ENCODE measurements at regions not wholly inside any gene's neighbourhood (a gene's known extent, or its start where the extent isn't known, plus 50 kb on each side); places are given as distances from the start of the nearest gene placed in this dataset.

- Mint-ChIP-seq H3K36me3 (ENCODE audit: unreplicated experiment) (no peaks in the 10 kb centered on the region), H3K4me3 (ENCODE audit: unreplicated experiment) (no peak overlapping the region), H3K9me3 (ENCODE audit: unreplicated experiment) (peaks cover 3% of the 10 kb centered on the region), H3K4me1 (ENCODE audit: unreplicated experiment) (peaks cover 21% of the 10 kb centered on the region), H3K27ac (ENCODE audit: unreplicated experiment) (no peak overlapping the region), H3K27me3 (ENCODE audit: unreplicated experiment) (no peaks in the 10 kb centered on the region)
- no peak for TF ChIP-seq CTCF (IDR thresholded peaks at IDR 0.05)
- no peak for DNase-seq (ENCODE audit: extremely low spot score, unreplicated experiment)
These were observed 139.6 kb downstream of the MYLK4 start for GRCh38 chr6:2611092-2611491.

GRCh38 chr6:2608503-2608902 is 142.2 kb downstream of the MYLK4 start:
- Mint-ChIP-seq H3K27ac (ENCODE audit: unreplicated experiment) (no peak overlapping the region), H3K36me3 (ENCODE audit: unreplicated experiment) (no peaks in the 10 kb centered on the region), H3K4me1 (ENCODE audit: unreplicated experiment) (peaks cover 8% of the 10 kb centered on the region), H3K4me3 (ENCODE audit: unreplicated experiment) (no peak overlapping the region), H3K9me3 (ENCODE audit: unreplicated experiment) (peaks cover 3% of the 10 kb centered on the region), H3K27me3 (ENCODE audit: unreplicated experiment) (no peaks in the 10 kb centered on the region)
- no peak for DNase-seq (ENCODE audit: extremely low spot score, unreplicated experiment)
- TF ChIP-seq CTCF (IDR thresholded peaks at IDR 0.05), result no peak

- H3K27me3 Mint-ChIP-seq (ENCODE audit: unreplicated experiment), result peaks cover 2% of the 10 kb centered on the region
- no peak for TF ChIP-seq CTCF (IDR thresholded peaks at IDR 0.05)
These were observed 150.4 kb downstream of the MYLK4 start for GRCh38 chr6:2600363-2600762.

GRCh38 chr6:2599817-2600216 is 150.9 kb downstream of the MYLK4 start:
- no peak for TF ChIP-seq CTCF (IDR thresholded peaks at IDR 0.05)
- Mint-ChIP-seq H3K27me3 (ENCODE audit: unreplicated experiment) (peaks cover 2% of the 10 kb centered on the region), H3K4me1 (ENCODE audit: unreplicated experiment) (no peaks in the 10 kb centered on the region), H3K36me3 (ENCODE audit: unreplicated experiment) (no peaks in the 10 kb centered on the region), H3K4me3 (ENCODE audit: unreplicated experiment) (no peak overlapping the region), H3K27ac (ENCODE audit: unreplicated experiment) (no peak overlapping the region), H3K9me3 (ENCODE audit: unreplicated experiment) (no peaks in the 10 kb centered on the region)
- no peak for DNase-seq (ENCODE audit: extremely low spot score, unreplicated experiment)

More at GRCh38 chr6:2600363-2600762, 150.4 kb downstream of the MYLK4 start:
- no peak for DNase-seq (ENCODE audit: extremely low spot score, unreplicated experiment)
- H3K9me3 Mint-ChIP-seq (ENCODE audit: unreplicated experiment), result no peaks in the 10 kb centered on the region
- H3K4me3 Mint-ChIP-seq (ENCODE audit: unreplicated experiment), result no peak overlapping the region
- no peaks in the 10 kb centered on the region for H3K4me1 Mint-ChIP-seq (ENCODE audit: unreplicated experiment)
- no peak overlapping the region for H3K27ac Mint-ChIP-seq (ENCODE audit: unreplicated experiment)
- no peaks in the 10 kb centered on the region for H3K36me3 Mint-ChIP-seq (ENCODE audit: unreplicated experiment)

GRCh38 chr6:2598867-2599266 is 151.9 kb downstream of the MYLK4 start:
- Mint-ChIP-seq H3K4me3 (ENCODE audit: unreplicated experiment) (no peak overlapping the region), H3K36me3 (ENCODE audit: unreplicated experiment) (no peaks in the 10 kb centered on the region), H3K4me1 (ENCODE audit: unreplicated experiment) (no peaks in the 10 kb centered on the region), H3K27ac (ENCODE audit: unreplicated experiment) (no peak overlapping the region), H3K9me3 (ENCODE audit: unreplicated experiment) (no peaks in the 10 kb centered on the region), H3K27me3 (ENCODE audit: unreplicated experiment) (peaks cover 2% of the 10 kb centered on the region)
- no peak for TF ChIP-seq CTCF (IDR thresholded peaks at IDR 0.05)
- DNase-seq (ENCODE audit: extremely low spot score, unreplicated experiment), result no peak

Data from osteocyte (in vitro differentiated cells).